ENCODE measurements at regions not wholly inside any gene's neighbourhood (a gene's known extent, or its start where the extent isn't known, plus 50 kb on each side); places are given as distances from the start of the nearest gene placed in this dataset.

DNA sequence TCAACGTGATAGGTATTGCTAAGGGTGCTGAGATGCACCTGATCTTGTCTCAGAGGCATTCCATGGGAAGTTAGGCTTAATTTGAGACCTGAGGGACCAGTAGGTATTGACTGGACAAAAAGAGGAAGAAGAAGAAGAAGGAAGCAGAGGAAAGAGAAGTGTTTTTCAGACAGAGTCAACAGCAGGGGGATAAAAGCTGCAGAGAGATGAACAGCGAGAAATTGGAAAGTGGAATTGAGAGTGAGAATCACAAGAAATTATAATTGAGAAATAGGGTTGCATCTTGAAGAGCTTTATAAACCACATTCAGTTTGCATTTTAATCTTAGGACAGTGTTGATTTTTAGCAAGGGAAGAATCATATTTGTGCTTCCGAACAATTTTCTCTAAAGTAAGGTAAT, 254.0 kb downstream of the CD83 start:
- Histone ChIP-seq H3K36me3 (ENCODE audit: control insufficient read depth, insufficient read depth, low read length) (no peaks in the 10 kb centered on the region), H3K27me3 (ENCODE audit: control insufficient read depth, insufficient read depth, low read length) (no peaks in the 10 kb centered on the region), H3K4me3 (ENCODE audit: low read depth, low read length) (no peak overlapping the region)
- TF ChIP-seq, protein P1, sequence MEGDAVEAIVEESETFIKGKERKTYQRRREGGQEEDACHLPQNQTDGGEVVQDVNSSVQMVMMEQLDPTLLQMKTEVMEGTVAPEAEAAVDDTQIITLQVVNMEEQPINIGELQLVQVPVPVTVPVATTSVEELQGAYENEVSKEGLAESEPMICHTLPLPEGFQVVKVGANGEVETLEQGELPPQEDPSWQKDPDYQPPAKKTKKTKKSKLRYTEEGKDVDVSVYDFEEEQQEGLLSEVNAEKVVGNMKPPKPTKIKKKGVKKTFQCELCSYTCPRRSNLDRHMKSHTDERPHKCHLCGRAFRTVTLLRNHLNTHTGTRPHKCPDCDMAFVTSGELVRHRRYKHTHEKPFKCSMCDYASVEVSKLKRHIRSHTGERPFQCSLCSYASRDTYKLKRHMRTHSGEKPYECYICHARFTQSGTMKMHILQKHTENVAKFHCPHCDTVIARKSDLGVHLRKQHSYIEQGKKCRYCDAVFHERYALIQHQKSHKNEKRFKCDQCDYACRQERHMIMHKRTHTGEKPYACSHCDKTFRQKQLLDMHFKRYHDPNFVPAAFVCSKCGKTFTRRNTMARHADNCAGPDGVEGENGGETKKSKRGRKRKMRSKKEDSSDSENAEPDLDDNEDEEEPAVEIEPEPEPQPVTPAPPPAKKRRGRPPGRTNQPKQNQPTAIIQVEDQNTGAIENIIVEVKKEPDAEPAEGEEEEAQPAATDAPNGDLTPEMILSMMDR (IDR thresholded peaks at IDR 0.05; ENCODE audit: insufficient read depth, low read length, severe bottlenecking): no peak
- FAIRE-seq (no peak), DNase-seq (ENCODE audit: low read depth) (no peak)

DNA sequence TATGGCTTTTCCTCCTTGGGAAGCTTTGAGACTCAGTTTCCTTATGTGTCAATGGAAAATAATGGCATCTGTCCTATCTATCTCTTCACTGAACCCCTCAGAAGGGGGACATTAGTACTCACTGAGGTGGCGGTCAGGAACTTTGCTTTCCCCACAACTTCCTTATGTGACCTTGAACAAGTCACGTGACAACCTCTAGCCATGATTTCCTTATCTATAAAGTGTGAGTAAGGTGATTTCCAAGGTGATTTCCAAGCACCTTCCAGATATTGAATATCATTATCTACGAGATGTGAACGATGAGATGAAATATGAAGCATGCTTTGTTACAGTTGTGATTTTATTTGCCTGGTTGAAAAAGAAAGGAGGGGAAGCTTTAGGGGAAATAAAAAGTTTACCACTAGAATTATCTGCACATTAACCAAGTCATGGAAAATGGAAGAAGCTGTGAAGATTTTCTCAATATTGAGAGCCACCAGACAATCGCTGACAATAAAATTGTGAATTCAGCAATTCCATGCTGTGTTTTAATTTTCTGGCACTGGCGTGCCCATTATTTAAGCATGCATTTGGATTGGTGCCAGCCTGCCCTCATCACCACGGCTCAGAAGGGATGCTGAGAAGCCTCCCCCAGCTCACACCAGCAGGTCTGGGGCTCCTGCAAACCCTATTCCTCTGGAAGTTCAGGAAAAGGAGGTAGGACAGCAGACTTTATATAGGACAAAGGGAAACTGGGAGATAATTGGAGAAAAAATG, 255.3 kb downstream of the CD83 start:
- no peak for DNase-seq (ENCODE audit: low read depth)
- Histone ChIP-seq H3K36me3 (ENCODE audit: control insufficient read depth, insufficient read depth, low read length) (no peaks in the 10 kb centered on the region), H3K27me3 (ENCODE audit: control insufficient read depth, insufficient read depth, low read length) (no peaks in the 10 kb centered on the region), H3K4me3 (ENCODE audit: low read depth, low read length) (no peak overlapping the region)
- no peak for FAIRE-seq
- TF ChIP-seq, protein P1 (IDR thresholded peaks at IDR 0.05; ENCODE audit: insufficient read depth, low read length, severe bottlenecking): no peak

DNA sequence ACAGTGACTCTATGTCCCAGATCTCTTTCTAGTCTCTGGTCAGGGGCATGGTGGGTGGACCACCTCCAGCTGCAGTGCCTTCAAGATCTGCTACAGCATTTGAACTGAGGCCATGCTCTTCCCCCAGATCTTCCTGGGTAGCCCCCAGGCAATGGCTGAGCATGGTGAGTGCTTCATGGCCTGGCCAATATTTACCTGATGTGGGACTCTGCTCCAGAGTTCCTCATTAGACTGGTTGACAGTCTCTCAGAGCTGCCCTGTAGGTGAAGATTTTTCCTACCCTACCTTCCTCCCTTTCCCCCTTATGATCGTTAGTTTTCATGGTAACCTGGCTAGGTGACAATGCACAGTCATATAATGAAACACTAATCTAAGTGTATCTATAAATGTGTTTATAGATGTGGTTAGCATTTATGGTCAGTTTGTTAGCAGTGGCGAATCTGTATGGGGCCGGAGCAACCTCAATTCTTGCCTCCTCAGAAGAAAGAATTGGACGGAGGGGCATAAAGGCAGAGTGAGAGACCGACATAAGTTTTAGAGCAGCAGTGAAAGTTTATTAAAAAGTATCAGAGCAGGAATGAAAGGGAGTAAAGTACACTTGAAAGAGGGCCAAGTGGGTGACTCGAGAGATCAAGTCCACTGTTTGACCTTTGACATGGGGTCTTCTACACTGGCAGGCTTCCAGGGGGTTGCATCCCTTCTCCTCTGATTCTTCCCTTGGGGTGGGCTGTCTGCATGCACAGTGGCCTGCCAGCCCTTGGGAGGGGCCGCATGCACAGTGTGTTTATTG, 256.3 kb downstream of the CD83 start:
- TF ChIP-seq, protein P1 (IDR thresholded peaks at IDR 0.05; ENCODE audit: insufficient read depth, low read length, severe bottlenecking): no peak
- no peak for DNase-seq (ENCODE audit: low read depth)
- H3K4me3 ChIP-seq (ENCODE audit: low read depth, low read length): no peak overlapping the region
- H3K27me3 ChIP-seq (ENCODE audit: control insufficient read depth, insufficient read depth, low read length): no peaks in the 10 kb centered on the region
- no peaks in the 10 kb centered on the region for H3K36me3 ChIP-seq (ENCODE audit: control insufficient read depth, insufficient read depth, low read length)
- no peak for FAIRE-seq

DNA sequence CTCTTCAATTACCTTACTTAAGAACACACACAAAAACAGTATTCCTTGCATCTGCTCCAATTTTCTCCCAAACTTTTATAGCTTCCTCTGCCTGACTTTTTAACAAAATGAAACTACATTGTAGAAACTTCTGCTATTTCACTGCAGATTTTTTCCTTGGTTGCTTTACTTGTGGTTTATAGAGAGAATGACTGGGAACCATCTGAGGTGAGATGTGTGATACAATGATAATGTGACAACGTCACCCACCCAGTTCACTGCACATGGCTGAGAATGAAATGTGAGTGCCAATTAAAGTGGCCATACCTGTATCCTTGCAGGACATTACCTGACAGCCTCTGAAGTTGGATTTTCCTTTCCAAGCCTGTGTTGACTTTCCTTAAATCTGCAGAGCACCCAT, 258.4 kb downstream of the CD83 start:
- H3K36me3 ChIP-seq (ENCODE audit: control insufficient read depth, insufficient read depth, low read length): no peaks in the 10 kb centered on the region
- DNase-seq (ENCODE audit: low read depth) (no peak), FAIRE-seq (no peak)
- no peak overlapping the region for H3K4me3 ChIP-seq (ENCODE audit: low read depth, low read length)
- H3K27me3 ChIP-seq (ENCODE audit: control insufficient read depth, insufficient read depth, low read length): no peaks in the 10 kb centered on the region
- TF ChIP-seq, protein P1 (IDR thresholded peaks at IDR 0.05; ENCODE audit: insufficient read depth, low read length, severe bottlenecking): no peak

DNA sequence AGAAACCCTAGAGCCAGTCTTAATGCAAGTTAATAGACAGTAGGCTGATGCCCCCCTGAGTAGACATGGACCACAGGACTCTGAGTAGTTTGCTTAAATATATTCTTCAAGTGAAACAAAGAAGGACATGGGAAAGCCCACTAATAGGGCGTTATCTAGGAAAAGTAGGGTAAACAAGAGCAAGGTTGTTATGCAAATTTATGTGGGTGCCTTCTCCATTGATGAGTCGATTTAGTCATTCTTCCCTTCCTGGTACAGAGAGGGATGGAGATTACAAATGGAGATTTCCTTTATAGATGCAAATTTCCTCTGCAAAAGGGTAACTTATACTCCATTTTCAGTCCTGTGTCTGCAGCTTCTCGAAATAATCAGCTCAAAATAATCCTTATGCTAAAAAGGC, 262.0 kb downstream of the CD83 start:
- DNase-seq (ENCODE audit: low read depth): no peak
- TF ChIP-seq, protein P1 (IDR thresholded peaks at IDR 0.05; ENCODE audit: insufficient read depth, low read length, severe bottlenecking): no peak
- FAIRE-seq: no peak
- no peaks in the 10 kb centered on the region for H3K27me3 ChIP-seq (ENCODE audit: control insufficient read depth, insufficient read depth, low read length)
- H3K4me3 ChIP-seq (ENCODE audit: low read depth, low read length): no peak overlapping the region
- no peaks in the 10 kb centered on the region for H3K36me3 ChIP-seq (ENCODE audit: control insufficient read depth, insufficient read depth, low read length)
